ENCODE measurements at regions not wholly inside any gene's neighbourhood (a gene's known extent, or its start where the extent isn't known, plus 50 kb on each side); places are given as distances from the start of the nearest gene placed in this dataset.

DNA sequence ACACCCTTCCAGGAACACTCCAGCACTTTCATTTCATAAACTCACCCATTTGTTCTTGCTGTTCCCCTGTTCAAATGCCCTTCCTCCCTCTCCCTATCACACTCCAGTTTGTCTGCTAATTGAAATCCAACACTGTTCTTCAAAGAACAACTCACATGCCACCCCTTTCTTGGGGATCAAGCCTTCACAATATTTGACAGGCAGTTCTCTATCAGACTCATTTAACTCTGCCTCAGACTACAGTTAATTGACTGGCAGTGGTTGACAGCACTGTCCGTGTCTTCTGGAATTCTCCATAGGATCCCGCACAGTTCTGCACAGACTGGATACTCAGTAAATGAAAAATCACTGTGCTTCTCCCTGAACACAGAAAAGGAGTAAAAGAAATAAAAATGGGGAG lies 87.8 kb downstream of the PMP22 start:
- Mint-ChIP-seq H3K27ac (no peak overlapping the region), H3K36me3 (no peaks in the 10 kb centered on the region), H3K9me3 (no peaks in the 10 kb centered on the region)
- DNase-seq (ENCODE audit: low spot score in 2 of 2) (no peak), ATAC-seq (no peak)

GRCh38 chr17:15175356-15175755 lies 89.8 kb downstream of the PMP22 start:
- no peak for DNase-seq (ENCODE audit: low spot score in 2 of 2)
- no peak for ATAC-seq
- Mint-ChIP-seq H3K9me3 (no peaks in the 10 kb centered on the region), H3K27ac (no peak overlapping the region), H3K36me3 (no peaks in the 10 kb centered on the region)

GRCh38 chr17:15171167-15172047 lies 93.7 kb downstream of the PMP22 start:
- no peak overlapping the region for H3K27ac Mint-ChIP-seq
- ATAC-seq (peak in 1 of 2 donors; percentile 46), DNase-seq (ENCODE audit: low spot score in 2 of 2) (peak in 1 of 2 donors; percentile 49)
- no peaks in the 10 kb centered on the region for H3K36me3 Mint-ChIP-seq
- no peaks in the 10 kb centered on the region for H3K9me3 Mint-ChIP-seq

GRCh38 chr17:15169676-15170075 lies 95.5 kb downstream of the PMP22 start:
- H3K27ac Mint-ChIP-seq, result no peak overlapping the region

GRCh38 chr17:15168379-15168778 lies 96.7 kb downstream of the PMP22 start:
- ATAC-seq (no peak), DNase-seq (ENCODE audit: low spot score in 2 of 2) (no peak)
- Mint-ChIP-seq H3K36me3 (no peaks in the 10 kb centered on the region), H3K27ac (no peak overlapping the region), H3K9me3 (no peaks in the 10 kb centered on the region)

More at GRCh38 chr17:15169676-15170075, 95.5 kb downstream of the PMP22 start:
- ATAC-seq, result no peak
- DNase-seq (ENCODE audit: low spot score in 2 of 2), result no peak
- H3K9me3 Mint-ChIP-seq, result no peaks in the 10 kb centered on the region
- H3K36me3 Mint-ChIP-seq, result no peaks in the 10 kb centered on the region

DNA sequence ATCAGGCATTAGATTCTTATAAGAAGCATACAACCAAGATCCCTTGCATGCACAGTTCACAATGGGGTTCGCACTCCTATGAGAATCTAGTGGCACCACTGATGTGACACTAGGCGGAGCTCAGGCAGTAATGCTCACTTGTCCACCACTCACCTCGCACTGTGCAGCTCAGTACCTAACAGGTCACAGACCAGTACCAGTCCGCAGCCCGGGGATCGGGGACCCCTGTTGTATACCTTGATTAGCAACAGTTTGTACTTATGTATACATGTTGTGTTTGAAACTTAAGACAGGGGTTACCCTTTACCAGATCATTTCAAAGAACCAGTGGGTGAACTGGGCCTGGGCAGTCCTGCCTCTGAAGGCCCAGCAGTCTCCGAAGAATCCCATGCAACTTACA lies 103.7 kb downstream of the PMP22 start:
- Mint-ChIP-seq H3K27ac (no peak overlapping the region), H3K36me3 (no peaks in the 10 kb centered on the region), H3K9me3 (no peaks in the 10 kb centered on the region)
- ATAC-seq, result no peak
- no peak for DNase-seq (ENCODE audit: low spot score in 2 of 2)

DNA sequence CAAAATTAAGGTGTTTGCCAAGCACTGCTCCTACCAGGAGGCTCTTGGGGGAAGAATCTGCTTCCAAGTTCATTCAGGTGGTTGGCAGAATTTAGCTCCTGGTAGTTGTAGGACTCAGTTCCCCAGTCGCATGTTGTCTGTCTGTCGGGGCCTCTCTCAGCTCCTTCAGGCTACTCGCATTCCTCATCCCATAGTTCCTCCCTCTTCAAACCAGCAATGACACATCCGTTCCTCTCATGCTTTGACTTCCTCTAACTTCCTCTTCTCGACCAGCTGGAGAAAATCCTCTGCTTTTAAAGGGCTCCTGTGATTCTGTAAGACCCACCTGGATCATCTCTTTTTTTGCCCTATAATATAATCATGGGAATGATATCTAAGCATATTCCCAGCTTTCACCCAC lies 108.1 kb downstream of the PMP22 start:
- no peak for ATAC-seq
- Mint-ChIP-seq H3K9me3 (peaks cover 0 to 6% of the 10 kb centered on the region in 2 donors), H3K36me3 (no peaks in the 10 kb centered on the region), H3K27ac (no peak overlapping the region)
- DNase-seq (ENCODE audit: low spot score in 2 of 2), result no peak

DNA sequence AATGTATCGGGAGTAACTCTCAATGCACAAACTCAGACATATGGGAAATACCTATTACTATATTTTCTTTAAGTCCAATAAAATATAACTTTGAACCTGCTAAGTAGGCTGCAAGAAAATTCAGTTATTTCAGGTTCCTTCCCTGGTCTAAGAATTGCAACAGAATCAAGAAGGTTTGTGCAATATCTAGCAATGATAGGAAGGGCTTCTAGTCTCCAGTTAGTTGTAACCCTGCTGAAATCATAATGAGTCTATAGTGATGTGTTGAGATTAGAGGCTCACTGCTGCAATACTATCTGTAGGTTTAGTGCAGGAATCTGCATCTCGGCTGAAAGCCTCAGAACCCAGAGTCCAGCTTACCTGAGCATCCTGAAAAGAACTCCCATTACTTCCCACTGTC lies 110.5 kb downstream of the PMP22 start:
- Mint-ChIP-seq H3K36me3 (no peaks in the 10 kb centered on the region), H3K27ac (no peak overlapping the region), H3K9me3 (peaks cover 0 to 6% of the 10 kb centered on the region in 2 donors)
- DNase-seq (ENCODE audit: low spot score in 2 of 2) (no peak), ATAC-seq (no peak)

DNA sequence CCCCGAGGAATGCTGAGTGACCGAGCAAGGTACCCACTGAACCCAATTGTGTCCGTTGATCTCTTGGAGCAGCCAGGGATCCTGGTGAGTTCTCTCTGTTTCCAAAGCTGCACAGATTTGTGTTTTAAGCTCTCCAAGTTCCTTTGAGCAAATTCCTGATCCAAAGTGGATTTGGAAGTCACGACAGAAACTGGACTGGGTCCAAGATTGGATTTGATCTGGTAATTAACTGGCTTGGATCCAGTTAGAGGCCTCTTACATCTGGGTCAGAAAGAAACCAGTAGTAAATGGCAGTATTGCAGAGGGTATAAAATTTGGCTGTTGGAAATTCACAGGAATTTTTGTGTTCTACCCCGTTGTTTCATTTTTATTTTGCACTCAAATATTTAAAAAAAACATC lies 119.5 kb downstream of the PMP22 start:
- Mint-ChIP-seq H3K27ac (no peak overlapping the region), H3K9me3 (peaks cover 5% of the 10 kb centered on the region in 2 donors), H3K36me3 (no peaks in the 10 kb centered on the region)
- ATAC-seq, result no peak
- DNase-seq (ENCODE audit: low spot score in 2 of 2), result no peak

DNA sequence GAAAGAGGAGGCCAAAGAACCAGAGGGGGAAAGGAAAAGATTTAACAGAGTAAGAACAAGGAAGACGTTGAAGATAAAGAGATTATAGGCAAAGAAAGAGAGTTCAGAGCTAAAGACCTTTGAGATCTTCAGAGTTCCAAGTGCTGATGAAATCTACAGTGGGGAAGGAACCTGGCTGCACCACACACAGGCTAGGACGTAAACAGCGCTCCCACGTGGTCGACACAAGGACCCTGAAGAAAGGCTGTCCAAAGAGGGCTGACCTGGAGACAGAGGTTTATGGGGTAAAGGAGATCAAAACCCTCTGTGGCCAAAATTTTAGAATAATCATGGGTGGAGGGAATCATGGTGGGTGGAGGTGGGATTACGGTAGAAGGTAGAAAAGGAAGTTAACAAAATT lies 121.6 kb downstream of the PMP22 start:
- H3K27ac Mint-ChIP-seq, result no peak overlapping the region
- no peaks in the 10 kb centered on the region for H3K36me3 Mint-ChIP-seq
- DNase-seq (ENCODE audit: low spot score in 2 of 2) (no peak), ATAC-seq (no peak)
- peaks cover 5% of the 10 kb centered on the region in 2 donors for H3K9me3 Mint-ChIP-seq

- ATAC-seq, result no peak
These were observed 130.8 kb downstream of the PMP22 start for GRCh38 chr17:15134363-15134762.

DNA sequence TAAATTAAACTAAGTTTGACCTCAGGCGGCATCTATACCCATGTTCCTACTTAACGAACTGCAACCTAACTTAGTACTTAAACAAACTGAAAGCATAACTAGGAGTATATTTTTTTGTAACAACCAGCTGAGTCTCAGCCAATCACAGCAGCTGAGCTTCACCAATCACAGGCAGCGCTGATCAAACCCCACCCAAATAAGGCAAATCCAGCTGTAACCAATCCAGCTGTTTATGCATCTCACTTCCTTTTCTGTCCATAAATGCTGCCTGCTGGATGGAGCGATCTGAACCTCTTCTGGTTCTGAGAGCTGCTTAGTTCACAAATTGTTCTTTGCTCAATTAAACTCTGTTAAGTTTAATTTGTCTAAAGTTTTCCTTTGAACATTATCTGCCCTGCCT lies 131.3 kb downstream of the PMP22 start:
- DNase-seq (ENCODE audit: low spot score in 2 of 2), result no peak
- Mint-ChIP-seq H3K27ac (no peak overlapping the region), H3K36me3 (no peaks in the 10 kb centered on the region), H3K9me3 (peaks cover 0 to 9% of the 10 kb centered on the region in 2 donors)
- ATAC-seq, result no peak

More at GRCh38 chr17:15134363-15134762, 130.8 kb downstream of the PMP22 start:
- Mint-ChIP-seq H3K36me3 (no peaks in the 10 kb centered on the region), H3K27ac (no peak overlapping the region), H3K9me3 (peaks cover 0 to 9% of the 10 kb centered on the region in 2 donors)
- DNase-seq (ENCODE audit: low spot score in 2 of 2), result no peak

DNA sequence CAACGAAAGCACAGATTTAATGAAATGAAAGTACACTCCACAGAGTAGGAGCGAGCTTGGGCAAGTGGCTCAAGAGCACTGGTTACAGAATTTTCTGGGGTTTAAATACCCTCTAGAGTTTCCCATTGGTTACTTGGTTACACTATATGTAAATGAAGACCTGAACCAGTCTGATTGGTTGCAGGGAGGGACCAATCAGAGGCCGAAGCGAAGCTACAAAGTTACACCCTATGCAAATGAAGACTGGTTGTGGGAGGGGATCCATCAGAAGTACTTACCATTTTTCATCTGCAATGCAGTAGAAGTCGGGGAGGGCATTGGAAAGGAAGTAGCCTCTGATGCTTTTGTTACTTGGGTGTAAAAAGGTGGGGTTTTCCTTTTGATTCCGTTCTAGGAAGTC lies 132.0 kb downstream of the PMP22 start:
- Mint-ChIP-seq H3K36me3 (no peaks in the 10 kb centered on the region), H3K9me3 (peaks cover 0 to 9% of the 10 kb centered on the region in 2 donors), H3K27ac (no peak overlapping the region)
- DNase-seq (ENCODE audit: low spot score in 2 of 2), result no peak
- no peak for ATAC-seq

GRCh38 chr17:15130426-15130825 lies 134.7 kb downstream of the PMP22 start:
- ATAC-seq (no peak), DNase-seq (ENCODE audit: low spot score in 2 of 2) (no peak)
- H3K9me3 Mint-ChIP-seq, result peaks cover 0 to 9% of the 10 kb centered on the region in 2 donors
- no peak overlapping the region for H3K27ac Mint-ChIP-seq
- no peaks in the 10 kb centered on the region for H3K36me3 Mint-ChIP-seq

DNA sequence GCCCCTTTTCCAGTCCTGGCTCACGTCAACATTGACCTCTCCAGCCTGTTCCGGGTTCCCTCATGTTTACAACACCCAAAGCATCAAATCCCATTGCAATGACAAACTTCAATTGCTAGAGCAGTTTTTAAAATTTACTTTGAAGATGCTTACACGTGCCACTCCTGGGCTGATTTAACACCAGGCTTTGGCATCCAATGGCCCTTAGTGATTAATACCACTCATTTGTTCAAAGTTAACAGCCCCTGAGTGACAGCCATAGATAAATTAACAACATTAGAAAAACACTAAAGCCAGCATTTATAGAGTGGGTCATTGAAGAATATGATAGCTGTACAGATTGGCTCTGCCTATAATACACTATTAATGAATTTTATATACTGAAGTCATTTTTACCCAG lies 135.1 kb downstream of the PMP22 start:
- ATAC-seq (no peak), DNase-seq (ENCODE audit: low spot score in 2 of 2) (no peak)
- Mint-ChIP-seq H3K27ac (no peak overlapping the region), H3K9me3 (peaks cover 0 to 9% of the 10 kb centered on the region in 2 donors), H3K36me3 (no peaks in the 10 kb centered on the region)

DNA sequence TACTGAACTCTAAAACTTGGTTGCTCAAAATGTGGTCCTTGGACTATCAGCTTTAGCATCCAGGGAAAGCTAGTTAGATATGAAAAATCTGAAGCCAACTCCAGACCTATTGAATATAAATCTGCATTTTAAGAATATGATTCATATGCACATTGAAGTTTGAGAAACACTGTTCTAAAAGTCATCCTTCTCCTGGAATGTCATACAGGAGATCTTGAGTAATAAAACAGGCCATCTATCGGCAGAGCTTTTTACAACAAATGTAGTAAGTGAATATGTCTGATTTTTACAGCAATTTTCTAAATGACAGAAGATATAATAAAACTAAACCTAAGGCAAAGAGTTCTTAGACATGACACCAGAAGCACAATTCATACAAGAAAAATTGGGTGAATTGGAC lies 140.4 kb downstream of the PMP22 start:
- no peak overlapping the region for H3K27ac Mint-ChIP-seq
- DNase-seq (ENCODE audit: low spot score in 2 of 2) (no peak), ATAC-seq (no peak)
- H3K36me3 Mint-ChIP-seq, result no peaks in the 10 kb centered on the region
- H3K9me3 Mint-ChIP-seq, result no peaks in the 10 kb centered on the region

DNA sequence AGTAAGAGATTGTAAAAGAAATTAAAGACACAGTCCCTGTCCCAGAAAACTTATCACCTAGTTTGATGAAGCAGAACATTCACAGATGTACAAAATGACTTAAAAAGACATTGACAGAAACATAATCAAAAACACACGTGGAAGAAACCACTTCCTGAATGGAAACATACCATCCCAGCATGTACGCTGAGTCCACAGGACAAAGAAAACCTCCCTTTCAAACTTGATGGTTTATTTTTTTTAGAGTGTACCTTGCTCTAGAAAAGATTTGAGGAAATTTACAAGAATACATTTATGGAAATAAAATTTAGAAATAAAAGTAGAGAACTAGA lies 140.9 kb downstream of the PMP22 start:
- ATAC-seq, result no peak
- Mint-ChIP-seq H3K27ac (no peak overlapping the region), H3K36me3 (no peaks in the 10 kb centered on the region), H3K9me3 (no peaks in the 10 kb centered on the region)
- DNase-seq (ENCODE audit: low spot score in 2 of 2), result no peak

DNA sequence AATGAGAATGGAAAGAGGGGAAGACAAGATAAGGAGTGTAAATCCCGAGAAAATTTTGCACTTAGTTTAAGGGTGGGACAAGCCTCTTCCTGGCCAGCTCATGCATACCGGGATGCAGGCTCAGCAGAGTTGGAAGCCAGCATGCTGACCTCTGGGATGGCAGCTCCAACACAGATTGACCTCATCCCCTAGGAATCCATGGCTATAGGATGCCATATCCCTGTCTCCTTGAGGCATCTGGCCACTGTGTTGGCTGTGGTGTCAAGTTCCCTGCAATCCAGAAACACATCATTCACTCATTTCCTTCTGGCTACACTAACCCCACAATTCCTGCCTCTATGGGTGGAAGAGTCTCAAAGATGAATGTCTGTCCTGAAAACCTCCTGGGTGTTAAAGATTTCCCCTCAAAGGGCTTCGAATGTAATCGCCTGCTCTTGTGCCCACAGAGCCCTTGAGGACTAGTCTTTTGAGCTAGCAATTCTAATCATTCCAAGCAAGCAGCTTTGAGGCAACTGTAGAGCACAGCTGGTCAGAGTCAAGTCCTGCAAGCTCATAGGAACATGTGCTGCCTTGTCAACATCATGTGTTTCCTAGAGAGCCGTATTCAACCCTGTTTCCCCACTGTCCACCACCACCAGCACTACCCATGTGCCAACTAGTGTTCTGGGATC lies 141.4 kb downstream of the PMP22 start:
- no peak for ATAC-seq
- DNase-seq (ENCODE audit: low spot score in 2 of 2), result no peak
- no peak overlapping the region for H3K27ac Mint-ChIP-seq

More for the DNA sequence above, 141.4 kb downstream of the PMP22 start:
- Mint-ChIP-seq H3K36me3 (no peaks in the 10 kb centered on the region), H3K9me3 (no peaks in the 10 kb centered on the region)
